HepG2 (cell line): ENCODE measurements at regions not wholly inside any gene's neighbourhood (a gene's known extent, or its start where the extent isn't known, plus 50 kb on each side); places are given as distances from the start of the nearest gene placed in this dataset.
A peak's percentile ranks its signal among the peaks of the same experiment; 100 is the strongest.

ENCODE experiments used
- ATAC-seq: fragments of 200-7000 bp; cut with Tn5 transposase; 3 replicates; pipeline ENCODE4 v1.9.1; 2020; ENCODE audit warnings: mild to moderate bottlenecking, moderate library complexity
- BruUV-seq: library from RNA; stranded (reverse); fragments of 400-500 nt; replicated peaks from 2 replicates; lab custom pipeline; 2021; lab: Mats Ljungman, UMichigan
- CTCF ChIA-PET: fragments of 300-600 bp; formaldehyde crosslinking; extraction: SDS; loops from one replicate; lab custom pipeline; 2021; ENCODE audit warnings: low total read pairs, inconsistent platforms, low intra/inter-chr PET ratio; lab: Yijun Ruan, JAX
- POLR2A ChIA-PET: fragments of 350-600 bp; sonication (Branson Sonifier 250); formaldehyde crosslinking; loops from one replicate; lab custom pipeline; 2020; ENCODE audit warnings: antibody characterized with exemption, inconsistent platforms; lab: Yijun Ruan, JAX
- DNase-seq: peaks from one replicate; pipeline ENCODE4 v3.0.0-alpha.2; 2015; ENCODE audit warnings: low spot score
- FAIRE-seq: peaks from 3 replicates; lab custom pipeline; 2011; peaks lifted over from hg19 to GRCh38; lab: Jason Lieb, UNC
- H2AFZ ChIP-seq: one replicate; pipeline ENCODE4 v1.6.1; 2011; ENCODE audit warnings: low read length, inconsistent platforms
- H3K27ac ChIP-seq: fragments of 300-600 bp; 3 replicates; pipeline ENCODE4 v1.8.0; 2011; ENCODE audit warnings: mixed run types, mild to moderate bottlenecking, mixed read lengths, low read length, inconsistent platforms; ENCODE audit not compliant: insufficient read depth; ENCODE audit errors: extremely low read length
- H3K27me3 ChIP-seq, 2 experiments: fragments of 200-600 bp in 1 of 2; 2 replicates in 1 of 2; 3 replicates in 1 of 2; pipeline versions ENCODE4 v1.6.0 to v1.8.0; 2011; ENCODE audit warnings: low read length in 2 of 2, mild to moderate bottlenecking in 2 of 2, moderate library complexity in 2 of 2, inconsistent platforms in 1 of 2; ENCODE audit not compliant: insufficient read depth in 2 of 2, control insufficient read depth in 1 of 2
- H3K36me3 ChIP-seq, 2 experiments: fragments of 200-600 bp in 1 of 2; replicated peaks in 1 of 2; 2 replicates in 1 of 2; 3 replicates in 1 of 2; pipeline versions ENCODE4 v1.5.1 to v1.8.0; 2011; ENCODE audit warnings: low read length in 2 of 2, inconsistent platforms in 1 of 2; ENCODE audit not compliant: insufficient read depth in 2 of 2, control insufficient read depth in 1 of 2
- H3K4me1 ChIP-seq: 2 replicates; pipeline ENCODE4 v1.5.1; 2012; ENCODE audit warnings: low read length, inconsistent platforms; ENCODE audit not compliant: insufficient read depth
- H3K4me2 ChIP-seq: 2 replicates; pipeline ENCODE4 v1.6.0; 2011; ENCODE audit warnings: low read depth, low read length, inconsistent platforms
- H3K4me3 ChIP-seq, 3 experiments: fragments of 200-600 bp in 1 of 3; sonication (generic), shearing (Covaris generic) in 1 of 3; replicated peaks in 1 of 3; 2 replicates each; pipeline ENCODE4 v1.5.1; 2011 to 2016; ENCODE audit warnings: low read length in 3 of 3, inconsistent platforms in 2 of 3, low read depth in 2 of 3, mild to moderate bottlenecking in 2 of 3, control low read depth in 1 of 3, mixed read lengths in 1 of 3; ENCODE audit not compliant: insufficient read depth in 1 of 3
- H3K79me2 ChIP-seq: one replicate; pipeline ENCODE4 v1.6.1; 2011; ENCODE audit warnings: low read length, inconsistent platforms; ENCODE audit not compliant: insufficient read depth
- H3K9ac ChIP-seq: 2 replicates; pipeline ENCODE4 v1.6.0; 2011; ENCODE audit warnings: mild to moderate bottlenecking, low read depth, low read length, inconsistent platforms; ENCODE audit not compliant: insufficient read depth
- H3K9me3 ChIP-seq: 2 replicates; pipeline ENCODE4 v1.5.1; 2012; ENCODE audit warnings: mild to moderate bottlenecking, low read length
- H4K20me1 ChIP-seq: 2 replicates; pipeline ENCODE4 v1.6.0; 2011; ENCODE audit warnings: inconsistent platforms, mild to moderate bottlenecking, low read length, moderate library complexity; ENCODE audit not compliant: insufficient read depth
- CHD2 ChIP-seq: IDR thresholded peaks from 2 replicates; pipeline ENCODE4 v1.6.1; 2011; ENCODE audit warnings: low read depth, low read length, improper control_type of control experiment
- NPAS2 ChIP-seq: sonication (generic); formaldehyde crosslinking; IDR thresholded peaks from 2 replicates; pipeline ENCODE4 v1.8.0; 2022; ENCODE audit warnings: mild to moderate bottlenecking, missing genetic modification reagents, borderline replicate concordance
- STAG1 ChIP-seq: sonication (generic); formaldehyde crosslinking; IDR thresholded peaks from 2 replicates; pipeline ENCODE4 v1.4.0; 2020; ENCODE audit warnings: missing genetic modification reagents
- ZNF101 ChIP-seq: sonication (generic); formaldehyde crosslinking; IDR thresholded peaks from 2 replicates; pipeline ENCODE4 v1.4.0; 2020; ENCODE audit warnings: mild to moderate bottlenecking, low read depth, missing genetic modification reagents, borderline replicate concordance
- ZNF292 ChIP-seq: sonication (generic); formaldehyde crosslinking; IDR thresholded peaks from 2 replicates; pipeline ENCODE4 v1.8.1; 2022; ENCODE audit warnings: mild to moderate bottlenecking, low read depth, missing genetic modification reagents, borderline replicate concordance
- ZNF446 ChIP-seq: sonication (generic); formaldehyde crosslinking; IDR thresholded peaks from 2 replicates; pipeline ENCODE4 v1.5.0; 2020; ENCODE audit warnings: mild to moderate bottlenecking, missing genetic modification reagents
- ZNF773 ChIP-seq: sonication (generic); formaldehyde crosslinking; IDR thresholded peaks from 2 replicates; pipeline ENCODE4 v1.4.0; 2020; ENCODE audit warnings: missing genetic modification reagents, borderline replicate concordance
- WGBS: methylation state at CpG from one replicate; pipeline ENCODE4 v1.1.6; 2017; ENCODE audit warnings: low lambda C conversion rate; 5-methylcytosine and 5-hydroxymethylcytosine counted together
- in situ Hi-C: cut with HindIII; loops from 2 replicates; pipeline ENCODE4 v1.10.0; 2017; ENCODE audit warnings: low pct_unique_long_range_greater_than_20kb; ENCODE audit not compliant: extremely low pct_ligation_motif_present
- intact Hi-C: fragments of 100-400 bp; cut with micrococcal nuclease; formaldehyde crosslinking; loops from one replicate; pipeline ENCODE4 v1.10.0; 2022; ENCODE audit not compliant: unreplicated experiment
- TF ChIP-seq, protein P1 (sequence below): IDR thresholded peaks from 2 replicates; pipeline ENCODE4 v1.6.1; 2012; ENCODE audit warnings: inconsistent platforms
- TF ChIP-seq, protein P2 (sequence below): sonication (generic); formaldehyde crosslinking; IDR thresholded peaks from 2 replicates; pipeline ENCODE4 v1.8.0; 2022; ENCODE audit warnings: mild to moderate bottlenecking, missing genetic modification reagents, moderate library complexity
- TF ChIP-seq, protein P3 (sequence below): sonication (generic); formaldehyde crosslinking; IDR thresholded peaks from 2 replicates; pipeline ENCODE4 v1.4.0; 2020; ENCODE audit warnings: missing genetic modification reagents
- TF ChIP-seq, protein P4 (sequence below): sonication (generic); formaldehyde crosslinking; IDR thresholded peaks from 2 replicates; pipeline ENCODE4 v1.5.0; 2020; ENCODE audit warnings: mild to moderate bottlenecking, missing genetic modification reagents, moderate library complexity

DNA sequence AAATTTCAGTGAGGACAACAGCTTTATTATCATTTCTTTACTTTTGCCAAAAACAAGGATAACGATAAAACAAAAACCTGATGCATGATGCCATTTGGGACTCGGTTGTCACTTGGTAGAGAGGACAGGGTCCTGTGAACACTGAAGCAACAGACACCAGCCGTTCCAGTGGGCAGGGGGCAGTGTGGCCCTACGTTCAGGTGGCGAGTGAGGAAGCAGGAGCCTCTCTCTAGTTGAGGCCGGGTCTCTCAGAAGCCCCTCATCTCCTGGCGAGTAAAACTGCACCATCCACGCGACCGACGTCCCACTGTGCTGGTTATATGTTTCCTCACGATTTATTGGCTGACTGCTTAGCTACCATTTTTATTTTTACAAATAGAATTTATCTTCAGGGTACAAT lies 231.6 kb downstream of the THBS2 start:
- no peak overlapping the region for H2AFZ ChIP-seq
- no peaks in the 10 kb centered on the region for H4K20me1 ChIP-seq
- no peak for ATAC-seq
- intact Hi-C loops: no loop called here
- in situ Hi-C loops: no loop called here
- no peak overlapping the region for H3K27ac ChIP-seq
- peaks cover 0 to 6% of the 10 kb centered on the region in 2 experiments; a peak in 1 of 5 replicates for H3K27me3 ChIP-seq
- no peaks in the 10 kb centered on the region for H3K79me2 ChIP-seq
- ChIA-PET POLR2A (no interaction called here), CTCF (no interaction called here)
- no peak for DNase-seq
- peaks cover 13% of the 10 kb centered on the region; the same call in 1 of the 2 replicates for H3K9me3 ChIP-seq
- no peak overlapping the region for H3K4me2 ChIP-seq
- 34% methylated on average over 12 of the region's 12 CpGs for WGBS
- FAIRE-seq: no peak
- TF ChIP-seq NPAS2 (CRISPR knock-in tag) (no peak), ZNF446 (CRISPR knock-in tag) (no peak), ZNF773 (CRISPR knock-in tag) (no peak), CHD2 (no peak), STAG1 (CRISPR knock-in tag) (peak; percentile 63), ZNF101 (CRISPR knock-in tag) (no peak), ZNF292 (CRISPR knock-in tag) (no peak)
- TF ChIP-seq, protein P1, sequence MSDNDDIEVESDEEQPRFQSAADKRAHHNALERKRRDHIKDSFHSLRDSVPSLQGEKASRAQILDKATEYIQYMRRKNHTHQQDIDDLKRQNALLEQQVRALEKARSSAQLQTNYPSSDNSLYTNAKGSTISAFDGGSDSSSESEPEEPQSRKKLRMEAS: no peak
- TF ChIP-seq, protein P2, sequence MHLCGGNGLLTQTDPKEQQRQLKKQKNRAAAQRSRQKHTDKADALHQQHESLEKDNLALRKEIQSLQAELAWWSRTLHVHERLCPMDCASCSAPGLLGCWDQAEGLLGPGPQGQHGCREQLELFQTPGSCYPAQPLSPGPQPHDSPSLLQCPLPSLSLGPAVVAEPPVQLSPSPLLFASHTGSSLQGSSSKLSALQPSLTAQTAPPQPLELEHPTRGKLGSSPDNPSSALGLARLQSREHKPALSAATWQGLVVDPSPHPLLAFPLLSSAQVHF (CRISPR knock-in tag): no peak
- TF ChIP-seq, protein P3, sequence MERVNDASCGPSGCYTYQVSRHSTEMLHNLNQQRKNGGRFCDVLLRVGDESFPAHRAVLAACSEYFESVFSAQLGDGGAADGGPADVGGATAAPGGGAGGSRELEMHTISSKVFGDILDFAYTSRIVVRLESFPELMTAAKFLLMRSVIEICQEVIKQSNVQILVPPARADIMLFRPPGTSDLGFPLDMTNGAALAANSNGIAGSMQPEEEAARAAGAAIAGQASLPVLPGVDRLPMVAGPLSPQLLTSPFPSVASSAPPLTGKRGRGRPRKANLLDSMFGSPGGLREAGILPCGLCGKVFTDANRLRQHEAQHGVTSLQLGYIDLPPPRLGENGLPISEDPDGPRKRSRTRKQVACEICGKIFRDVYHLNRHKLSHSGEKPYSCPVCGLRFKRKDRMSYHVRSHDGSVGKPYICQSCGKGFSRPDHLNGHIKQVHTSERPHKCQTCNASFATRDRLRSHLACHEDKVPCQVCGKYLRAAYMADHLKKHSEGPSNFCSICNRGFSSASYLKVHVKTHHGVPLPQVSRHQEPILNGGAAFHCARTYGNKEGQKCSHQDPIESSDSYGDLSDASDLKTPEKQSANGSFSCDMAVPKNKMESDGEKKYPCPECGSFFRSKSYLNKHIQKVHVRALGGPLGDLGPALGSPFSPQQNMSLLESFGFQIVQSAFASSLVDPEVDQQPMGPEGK (CRISPR knock-in tag): no peak
- TF ChIP-seq, protein P4, sequence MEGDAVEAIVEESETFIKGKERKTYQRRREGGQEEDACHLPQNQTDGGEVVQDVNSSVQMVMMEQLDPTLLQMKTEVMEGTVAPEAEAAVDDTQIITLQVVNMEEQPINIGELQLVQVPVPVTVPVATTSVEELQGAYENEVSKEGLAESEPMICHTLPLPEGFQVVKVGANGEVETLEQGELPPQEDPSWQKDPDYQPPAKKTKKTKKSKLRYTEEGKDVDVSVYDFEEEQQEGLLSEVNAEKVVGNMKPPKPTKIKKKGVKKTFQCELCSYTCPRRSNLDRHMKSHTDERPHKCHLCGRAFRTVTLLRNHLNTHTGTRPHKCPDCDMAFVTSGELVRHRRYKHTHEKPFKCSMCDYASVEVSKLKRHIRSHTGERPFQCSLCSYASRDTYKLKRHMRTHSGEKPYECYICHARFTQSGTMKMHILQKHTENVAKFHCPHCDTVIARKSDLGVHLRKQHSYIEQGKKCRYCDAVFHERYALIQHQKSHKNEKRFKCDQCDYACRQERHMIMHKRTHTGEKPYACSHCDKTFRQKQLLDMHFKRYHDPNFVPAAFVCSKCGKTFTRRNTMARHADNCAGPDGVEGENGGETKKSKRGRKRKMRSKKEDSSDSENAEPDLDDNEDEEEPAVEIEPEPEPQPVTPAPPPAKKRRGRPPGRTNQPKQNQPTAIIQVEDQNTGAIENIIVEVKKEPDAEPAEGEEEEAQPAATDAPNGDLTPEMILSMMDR (CRISPR knock-in tag): peak; percentile 46
- no TSS peak for BruUV-seq
- H3K4me3 ChIP-seq: no peak overlapping the region
- H3K9ac ChIP-seq: no peak overlapping the region
- no peaks in the 10 kb centered on the region for H3K36me3 ChIP-seq
- no peaks in the 10 kb centered on the region for H3K4me1 ChIP-seq
